ENCODE measurements at regions not wholly inside any gene's neighbourhood (a gene's known extent, or its start where the extent isn't known, plus 50 kb on each side); places are given as distances from the start of the nearest gene placed in this dataset.
A peak's percentile ranks its signal among the peaks of the same experiment; 100 is the strongest.
"Not testable (repeated sequence)": the region's sequence is repeated elsewhere in the genome, so short reads cannot be mapped to it uniquely, and the experiment has no call there.

- no peak for DNase-seq
Observed at GRCh38 chr5:157993986-157994691, 135.2 kb upstream of the CLINT1 start.

GRCh38 chr5:157993201-157993600, 134.3 kb upstream of the CLINT1 start:
- no peak for DNase-seq

GRCh38 chr5:157990583-157991181, 131.7 kb upstream of the CLINT1 start:
- DNase-seq, result no peak

- DNase-seq, result no peak
Observed at GRCh38 chr5:157989296-157989695, 130.4 kb upstream of the CLINT1 start.

- DNase-seq, result no peak
Observed at GRCh38 chr5:157987259-157987658, 128.3 kb upstream of the CLINT1 start.

- no peak for DNase-seq
Observed at GRCh38 chr5:157986431-157986990, 127.6 kb upstream of the CLINT1 start.

GRCh38 chr5:157984611-157985010, 125.7 kb upstream of the CLINT1 start:
- DNase-seq, result no peak

- DNase-seq, result no peak
Observed at GRCh38 chr5:157983906-157984551, 125.1 kb upstream of the CLINT1 start.

- no peak for DNase-seq
Observed at GRCh38 chr5:157978061-157978460, 119.1 kb upstream of the CLINT1 start.

- no peak for DNase-seq
Observed at GRCh38 chr5:157976429-157976828, 117.5 kb upstream of the CLINT1 start.

- no peak for DNase-seq
Observed at GRCh38 chr5:157972579-157972978, 113.6 kb upstream of the CLINT1 start.

- DNase-seq, result peak in 1 of 2 experiments; percentile 24
Observed at GRCh38 chr5:157971571-157972216, 112.7 kb upstream of the CLINT1 start.

- DNase-seq, result not testable (repeated sequence)
Observed at GRCh38 chr5:157968570-157968969, 109.6 kb upstream of the CLINT1 start.

GRCh38 chr5:157965989-157966388, 107.0 kb upstream of the CLINT1 start:
- DNase-seq, result no peak

- DNase-seq, result no peak
Observed at GRCh38 chr5:157965040-157965678, 106.2 kb upstream of the CLINT1 start.

- DNase-seq, result no peak
Observed at GRCh38 chr5:157963761-157964160, 104.8 kb upstream of the CLINT1 start.

- DNase-seq, result no peak
Observed at GRCh38 chr5:157963244-157963643, 104.3 kb upstream of the CLINT1 start.

- not testable (repeated sequence) for DNase-seq
Observed at GRCh38 chr5:157962686-157963085, 103.7 kb upstream of the CLINT1 start.

- DNase-seq, result peak in 1 of 2 experiments; percentile 38
Observed at GRCh38 chr5:157961896-157962590, 103.1 kb upstream of the CLINT1 start.

GRCh38 chr5:157961176-157961575, 102.2 kb upstream of the CLINT1 start:
- peak; percentile 58 to 86 for DNase-seq

- DNase-seq, result peak in 1 of 2 experiments; percentile 75
Observed at GRCh38 chr5:157959370-157959769, 100.4 kb upstream of the CLINT1 start.

- DNase-seq, result no peak
Observed at GRCh38 chr5:157956271-157956885, 97.4 kb upstream of the CLINT1 start.

All from NCI-H2081 (cell line).